MCF 10A (cell line): ENCODE measurements at regions not wholly inside any gene's neighbourhood (a gene's known extent, or its start where the extent isn't known, plus 50 kb on each side); places are given as distances from the start of the nearest gene placed in this dataset.

ENCODE experiments used
- BruUV-seq: library from RNA; stranded (reverse); fragments of 400-500 nt; replicated peaks from 2 replicates; lab custom pipeline; 2021; lab: Mats Ljungman, UMichigan
- CTCF ChIA-PET: fragments of 300-600 bp; sonication (Branson Sonifier 250); formaldehyde crosslinking; extraction: SDS; loops from one replicate; lab custom pipeline; 2021; ENCODE audit warnings: antibody characterized with exemption, inconsistent platforms; lab: Yijun Ruan, JAX
- POLR2A ChIA-PET: fragments of 300-600, 350-650 bp; sonication (Branson Sonifier 250); formaldehyde crosslinking; extraction: SDS; loops from one replicate; lab custom pipeline; 2020; ENCODE audit warnings: antibody characterized with exemption, inconsistent platforms; lab: Yijun Ruan, JAX
- DNase-seq: peaks from one replicate; pipeline ENCODE4 v3.0.0-alpha.2; 2018; ENCODE audit not compliant: unreplicated experiment
- H3K27ac Mint-ChIP-seq: one replicate; pipeline ENCODE4 v1.8.0; 2022; ENCODE audit warnings: mild to moderate bottlenecking, low read depth, mixed read lengths; ENCODE audit not compliant: unreplicated experiment
- H3K27me3 Mint-ChIP-seq: one replicate; pipeline ENCODE4 v1.8.0; 2022; ENCODE audit warnings: mixed read lengths; ENCODE audit not compliant: insufficient read depth, unreplicated experiment
- H3K36me3 Mint-ChIP-seq: one replicate; pipeline ENCODE4 v1.8.0; 2022; ENCODE audit warnings: mild to moderate bottlenecking, moderate library complexity, mixed read lengths; ENCODE audit not compliant: insufficient read depth, unreplicated experiment
- H3K4me1 Mint-ChIP-seq: one replicate; pipeline ENCODE4 v1.8.0; 2022; ENCODE audit warnings: mixed read lengths; ENCODE audit not compliant: insufficient read depth, unreplicated experiment
- H3K4me3 Mint-ChIP-seq: one replicate; pipeline ENCODE4 v1.8.0; 2022; ENCODE audit warnings: mild to moderate bottlenecking, moderate library complexity, mixed read lengths; ENCODE audit not compliant: unreplicated experiment
- H3K9me3 Mint-ChIP-seq: one replicate; pipeline ENCODE4 v1.8.0; 2022; ENCODE audit warnings: mixed read lengths; ENCODE audit not compliant: unreplicated experiment
- CTCF ChIP-seq: fragments of 200-600 bp; IDR thresholded peaks from one replicate; pipeline ENCODE4 v1.8.0; 2022; ENCODE audit warnings: antibody characterized with exemption, mild to moderate bottlenecking; ENCODE audit not compliant: unreplicated experiment
- intact Hi-C: fragments of 100-400 bp; cut with micrococcal nuclease; formaldehyde crosslinking; loops from 2 replicates; pipeline ENCODE4 v1.14.1; 2022

- CTCF ChIA-PET, result interaction anchor here (0.9 kb wide), 1 partner anchor 19 kb away, joined by 3 read pairs; no protein-coding TSS in a partner anchor
- no peak overlapping the region for H3K27ac Mint-ChIP-seq
- no TSS peak for BruUV-seq
These were observed 208.8 kb upstream of the TBC1D5 start for GRCh38 chr3:17951241-17951640.

GRCh38 chr3:17949101-17949500 is 206.7 kb upstream of the TBC1D5 start:
- ChIA-PET POLR2A (no interaction called here), CTCF (no interaction called here)
- no TSS peak for BruUV-seq
- Mint-ChIP-seq H3K27ac (no peak overlapping the region), H3K4me3 (no peak overlapping the region), H3K36me3 (no peaks in the 10 kb centered on the region), H3K27me3 (no peaks in the 10 kb centered on the region), H3K9me3 (no peaks in the 10 kb centered on the region), H3K4me1 (no peaks in the 10 kb centered on the region)
- no peak for DNase-seq
- TF ChIP-seq CTCF, result no peak
- intact Hi-C loops, result no loop called here

More at GRCh38 chr3:17951241-17951640, 208.8 kb upstream of the TBC1D5 start:
- intact Hi-C loops, result no loop called here
- Mint-ChIP-seq H3K4me1 (no peaks in the 10 kb centered on the region), H3K27me3 (no peaks in the 10 kb centered on the region), H3K9me3 (no peaks in the 10 kb centered on the region), H3K36me3 (no peaks in the 10 kb centered on the region), H3K4me3 (no peak overlapping the region)
- DNase-seq, result no peak
- TF ChIP-seq CTCF, result no peak
- POLR2A ChIA-PET, result no interaction called here

GRCh38 chr3:17947833-17948232 is 205.4 kb upstream of the TBC1D5 start:
- Mint-ChIP-seq H3K27me3 (no peaks in the 10 kb centered on the region), H3K36me3 (no peaks in the 10 kb centered on the region), H3K4me1 (peaks cover 3% of the 10 kb centered on the region), H3K9me3 (no peaks in the 10 kb centered on the region), H3K4me3 (no peak overlapping the region), H3K27ac (no peak overlapping the region)
- no TSS peak for BruUV-seq
- intact Hi-C loops, result no loop called here
- no peak for DNase-seq
- POLR2A ChIA-PET, result interaction anchor here (0.6 kb wide), 1 partner anchor 26 kb away, joined by 3 read pairs; no protein-coding TSS in a partner anchor
- CTCF ChIA-PET, result no interaction called here
- no peak for TF ChIP-seq CTCF

DNA sequence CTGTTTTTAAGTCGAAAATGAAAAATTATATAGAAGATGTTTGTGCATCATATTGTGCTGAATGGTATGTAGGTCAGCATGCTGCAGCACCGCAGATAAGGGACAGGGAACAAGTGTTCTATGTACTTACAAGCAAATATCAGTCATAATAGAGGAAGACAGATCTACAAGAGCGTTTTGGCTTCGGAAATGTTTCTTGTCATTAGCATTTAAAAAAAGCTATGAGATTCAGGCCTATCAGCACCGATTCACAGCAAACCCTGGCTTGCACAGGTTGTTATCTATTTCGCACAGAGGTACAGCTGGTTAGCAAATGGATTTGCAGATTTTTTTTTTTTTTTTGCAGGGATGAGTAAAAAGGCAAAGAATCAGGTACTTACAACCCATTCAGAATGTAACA is 204.2 kb upstream of the TBC1D5 start:
- no peaks in the 10 kb centered on the region for H3K36me3 Mint-ChIP-seq
- intact Hi-C loops, result no loop called here

More for the DNA sequence above, 204.2 kb upstream of the TBC1D5 start:
- Mint-ChIP-seq H3K27me3 (no peaks in the 10 kb centered on the region), H3K4me3 (no peak overlapping the region), H3K27ac (no peak overlapping the region), H3K9me3 (no peaks in the 10 kb centered on the region), H3K4me1 (peaks cover 5% of the 10 kb centered on the region)
- BruUV-seq, result no TSS peak
- no peak for DNase-seq
- TF ChIP-seq CTCF, result no peak
- CTCF ChIA-PET, result no interaction called here
- POLR2A ChIA-PET, result interaction anchor here (1.1 kb wide), 1 partner anchor 23 kb away, joined by 4 read pairs; no protein-coding TSS in a partner anchor
